ENCODE measurements at regions not wholly inside any gene's neighbourhood (a gene's known extent, or its start where the extent isn't known, plus 50 kb on each side); places are given as distances from the start of the nearest gene placed in this dataset.

- H3K9me3 ChIP-seq (replicated peaks; ENCODE audit: control insufficient read depth, insufficient read depth, low read depth, low read length) = no peaks in the 10 kb centered on the region
- CTCF ChIA-PET (ENCODE audit: low intra/inter-chr PET ratio) = no interaction called here
- H3K9ac ChIP-seq (ENCODE audit: insufficient read depth in 1 of 2, low read depth in 2 of 2, low read length in 2 of 2) = no peak overlapping the region
- no peaks in the 10 kb centered on the region for H3K4me1 ChIP-seq (replicated peaks in 1 of 2; ENCODE audit: control insufficient read depth in 2 of 2, insufficient read depth in 2 of 2, low read length in 2 of 2)
- no peaks in the 10 kb centered on the region for H3K27me3 ChIP-seq (ENCODE audit: control insufficient read depth in 2 of 2, insufficient read depth in 2 of 2, low read length in 2 of 2)
- BruUV-seq (replicated peaks) = no TSS peak
- H2AFZ ChIP-seq (ENCODE audit: low read depth, low read length) = no peak overlapping the region
- no peaks in the 10 kb centered on the region for H3K36me3 ChIP-seq (ENCODE audit: control insufficient read depth, insufficient read depth, low read length)
- no peak overlapping the region for H3K4me2 ChIP-seq (ENCODE audit: insufficient read depth, low read length)
- WGBS (ENCODE audit: insufficient coverage, low coverage, missing lambda C conversion rate) = 3% methylated on average over 4 of the region's 4 CpGs
- POLR2A ChIA-PET = no interaction called here
- in situ Hi-C loops (cut with MboI) = no loop called here
- no peak overlapping the region for H3K27ac ChIP-seq (ENCODE audit: extremely low read depth, low read depth, low read length)
- FAIRE-seq (no peak), DNase-seq (ENCODE audit: extremely low read depth in 1 of 4, low spot score in 3 of 4) (no peak), ATAC-seq (no peak)
- intact Hi-C loops (cut with micrococcal nuclease) = no loop called here
- no peaks in the 10 kb centered on the region for H3K9me1 ChIP-seq (ENCODE audit: control insufficient read depth, insufficient read depth, low read length)
- no peaks in the 10 kb centered on the region for H4K20me1 ChIP-seq (replicated peaks; ENCODE audit: control insufficient read depth, insufficient read depth, low read length)
- no peak overlapping the region for H3K4me3 ChIP-seq
- H3K79me2 ChIP-seq (ENCODE audit: control insufficient read depth, insufficient read depth, low read length) = no peaks in the 10 kb centered on the region
- TF ChIP-seq MAX (CRISPR knock-in tag; IDR thresholded peaks at IDR 0.05) (no peak), BRD4 (IDR thresholded peaks at IDR 0.05) (no peak), FOXJ2 (tag; IDR thresholded peaks at IDR 0.05) (no peak), ZNF639 (CRISPR knock-in tag; conservative IDR thresholded peaks at IDR 0.05 in 1 of 2, IDR thresholded peaks at IDR 0.05 in 1 of 2) (no peak), ARID1B (IDR thresholded peaks at IDR 0.05) (no peak), NCOR1 (IDR thresholded peaks at IDR 0.05) (no peak), ZNF384 (IDR thresholded peaks at IDR 0.05; ENCODE audit: low read depth, low read length) (no peak), ZNF668 (CRISPR knock-in tag; IDR thresholded peaks at IDR 0.05) (no peak), AFF4 (CRISPR knock-in tag; IDR thresholded peaks at IDR 0.05) (no peak), POLR2AphosphoS2 (IDR thresholded peaks at IDR 0.05; ENCODE audit: low read length) (no peak), ZNF274 (IDR thresholded peaks at IDR 0.05; ENCODE audit: borderline replicate concordance, low read depth, low read length) (no peak), NCOA1 (IDR thresholded peaks at IDR 0.05; ENCODE audit: low read depth) (no peak), ZNF696 (CRISPR knock-in tag; conservative IDR thresholded peaks at IDR 0.05) (no peak), DEAF1 (CRISPR knock-in tag; IDR thresholded peaks at IDR 0.05) (no peak), STAT5B (CRISPR knock-in tag; IDR thresholded peaks at IDR 0.05) (no peak)
These were observed 348.0 kb upstream of the EPHA6 start for GRCh38 chr3:96466441-96466840.

Data from K562 (cell line).